Esophagus squamous epithelium (tissue), 5 donors: ENCODE measurements at regions not wholly inside any gene's neighbourhood (a gene's known extent, or its start where the extent isn't known, plus 50 kb on each side); places are given as distances from the start of the nearest gene placed in this dataset.

Source experiments
- DNase-seq: peaks from one replicate; lab custom pipeline; 2025; lab: John Stamatoyannopoulos, UW
- H3K27ac ChIP-seq, 4 donors: fragments of 200-600 bp; sonication (generic); one replicate each; pipeline ENCODE4 v1.5.1; 2016 to 2019; ENCODE audit warnings: mild to moderate bottlenecking in 1 of 4
- H3K27me3 ChIP-seq, 4 donors: fragments of 200-600 bp; sonication (generic); 1 replicate in 3 of 4; 2 replicates in 1 of 4; pipeline versions ENCODE4 v1.5.1 to v1.6.0; 2017 to 2021; ENCODE audit warnings: antibody characterized with exemption in 1 of 4
- H3K36me3 ChIP-seq, 3 donors: fragments of 200-600 bp; sonication (generic); one replicate each; pipeline ENCODE4 v1.5.1; 2016 to 2019
- H3K4me1 ChIP-seq, 3 donors: fragments of 200-600 bp; sonication (generic); one replicate each; pipeline ENCODE4 v1.5.1; 2017 to 2019
- H3K4me3 ChIP-seq, 4 donors: fragments of 200-600 bp; sonication (generic); 1 replicate in 3 of 4; 2 replicates in 1 of 4; pipeline ENCODE4 v1.5.1; 2016 to 2019; ENCODE audit warnings: mild to moderate bottlenecking in 2 of 4, moderate library complexity in 1 of 4
- H3K9me3 ChIP-seq, 3 donors: fragments of 200-600 bp; sonication (generic); one replicate each; pipeline ENCODE4 v1.5.1; 2016 to 2019
- CTCF ChIP-seq, 6 experiments: fragments of 450-650 bp in 4 of 6; fragments of 200-600 bp in 2 of 6; sonication (generic) in 2 of 6; IDR thresholded peaks; one replicate each; pipeline ENCODE4 v1.5.1; 2016 to 2019; ENCODE audit warnings: antibody characterized with exemption in 6 of 6, mild to moderate bottlenecking in 4 of 6, moderate library complexity in 4 of 6
- POLR2A ChIP-seq, 4 donors: fragments of 450-650 bp; IDR thresholded peaks; one replicate each; pipeline ENCODE4 v1.6.1; 2017; ENCODE audit warnings: antibody characterized with exemption in 4 of 4, mild to moderate bottlenecking in 4 of 4, moderate library complexity in 3 of 4
- WGBS, 2 donors: methylation state at CpG; one replicate each; pipeline ENCODE4 v1.1.5; 2018; 5-methylcytosine and 5-hydroxymethylcytosine counted together
- intact Hi-C: fragments of 100-400 bp; cut with DNase I; formaldehyde crosslinking; loops from one replicate; pipeline ENCODE4 v1.15.0; 2022
- donor health status: DM: yes; HTN: yes; CAD: no.

GRCh38 chr4:91824773-91825172 lies 479.0 kb upstream of the GRID2 start:
- intact Hi-C loops = no loop called here
- Histone ChIP-seq H3K9me3 (no peaks in the 10 kb centered on the region), H3K27ac (no peak overlapping the region), H3K4me1 (no peaks in the 10 kb centered on the region), H3K4me3 (no peak overlapping the region), H3K27me3 (no peaks in the 10 kb centered on the region), H3K36me3 (no peaks in the 10 kb centered on the region)
- 46 to 77% methylated on average over 1 of the region's 1 CpG for WGBS, 2 donors
- no peak for TF ChIP-seq POLR2A (IDR thresholded peaks at IDR 0.05)
- TF ChIP-seq CTCF (IDR thresholded peaks at IDR 0.05) = no peak
- DNase-seq = no peak

- WGBS, 2 donors = 40 to 56% methylated on average over 2 of the region's 2 CpGs
- DNase-seq = no peak
- Histone ChIP-seq H3K27me3 (no peaks in the 10 kb centered on the region), H3K4me3 (no peak overlapping the region), H3K36me3 (no peaks in the 10 kb centered on the region), H3K9me3 (no peaks in the 10 kb centered on the region), H3K4me1 (no peaks in the 10 kb centered on the region), H3K27ac (no peak overlapping the region)
- TF ChIP-seq POLR2A (IDR thresholded peaks at IDR 0.05) (no peak), CTCF (IDR thresholded peaks at IDR 0.05) (no peak)
- intact Hi-C loops = no loop called here
Observed at GRCh38 chr4:91826186-91826585, 477.6 kb upstream of the GRID2 start.

GRCh38 chr4:91827914-91828313 lies 475.9 kb upstream of the GRID2 start:
- Histone ChIP-seq H3K27ac (no peak overlapping the region), H3K4me1 (no peaks in the 10 kb centered on the region), H3K9me3 (peaks cover 0 to 10% (median 0%) of the 10 kb centered on the region in 3 donors), H3K27me3 (no peaks in the 10 kb centered on the region), H3K4me3 (no peak overlapping the region), H3K36me3 (no peaks in the 10 kb centered on the region)
- intact Hi-C loops = no loop called here
- DNase-seq = no peak
- TF ChIP-seq POLR2A (IDR thresholded peaks at IDR 0.05) (no peak), CTCF (IDR thresholded peaks at IDR 0.05) (no peak)

- Histone ChIP-seq H3K4me3 (no peak overlapping the region), H3K9me3 (peaks cover 0 to 20% (median 10%) of the 10 kb centered on the region in 3 donors), H3K27me3 (no peaks in the 10 kb centered on the region), H3K27ac (no peak overlapping the region), H3K4me1 (no peaks in the 10 kb centered on the region), H3K36me3 (no peaks in the 10 kb centered on the region)
- 92 to 100% methylated on average over 1 of the region's 1 CpG for WGBS, 2 donors
- no peak for DNase-seq
- TF ChIP-seq POLR2A (IDR thresholded peaks at IDR 0.05) (no peak), CTCF (IDR thresholded peaks at IDR 0.05) (no peak)
- intact Hi-C loops = no loop called here
Observed at GRCh38 chr4:91829531-91829930, 474.2 kb upstream of the GRID2 start.

GRCh38 chr4:91830681-91831395 lies 472.9 kb upstream of the GRID2 start:
- no peak for DNase-seq
- WGBS, 2 donors = 83 to 91% methylated on average over 2 to 4 of the region's 4 CpGs
- TF ChIP-seq CTCF (IDR thresholded peaks at IDR 0.05) = no peak
- TF ChIP-seq POLR2A (IDR thresholded peaks at IDR 0.05) = no peak
- intact Hi-C loops = no loop called here
- no peak overlapping the region for H3K4me3 ChIP-seq
- H3K9me3 ChIP-seq = peaks cover 0 to 20% (median 10%) of the 10 kb centered on the region in 3 donors
- no peak overlapping the region for H3K27ac ChIP-seq
- no peaks in the 10 kb centered on the region for H3K27me3 ChIP-seq
- no peaks in the 10 kb centered on the region for H3K4me1 ChIP-seq
- H3K36me3 ChIP-seq = no peaks in the 10 kb centered on the region
